ENCODE measurements at regions not wholly inside any gene's neighbourhood (a gene's known extent, or its start where the extent isn't known, plus 50 kb on each side); places are given as distances from the start of the nearest gene placed in this dataset.

DNA sequence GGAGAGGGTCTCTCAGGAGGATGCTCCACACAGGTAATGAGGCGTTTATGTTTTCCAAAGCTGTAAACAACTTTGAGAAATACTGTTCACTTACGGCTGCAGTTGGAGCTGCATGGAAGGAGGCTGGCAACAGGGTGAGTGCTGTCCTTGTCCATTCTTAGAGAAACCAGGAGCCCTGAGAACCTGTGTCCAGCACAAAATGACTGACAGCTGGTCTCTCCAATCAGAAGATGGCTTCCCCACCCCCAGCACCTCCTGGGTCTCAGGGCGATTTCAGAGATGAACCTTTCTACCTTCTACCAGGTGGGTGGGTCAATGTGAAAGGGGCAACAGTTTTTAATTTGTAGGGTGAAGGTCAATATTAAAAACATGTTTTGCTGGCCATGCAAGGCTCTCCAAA, 353.6 kb downstream of the NPHP4 start:
- TF ChIP-seq RAD21 (IDR thresholded peaks at IDR 0.05; ENCODE audit: low read depth) (no peak), FOXM1 (IDR thresholded peaks at IDR 0.05; ENCODE audit: borderline replicate concordance, low read depth) (no peak), TCF12 (IDR thresholded peaks at IDR 0.05; ENCODE audit: low read depth) (no peak), CREB1 (IDR thresholded peaks at IDR 0.05; ENCODE audit: low read depth) (no peak), REST (IDR thresholded peaks at IDR 0.05; ENCODE audit: low read depth) (no peak)

GRCh38 chr1:5637171-5637570, 355.1 kb downstream of the NPHP4 start:
- TF ChIP-seq NFIC (IDR thresholded peaks at IDR 0.05): peak; percentile 69
- TF ChIP-seq RAD21 (IDR thresholded peaks at IDR 0.05; ENCODE audit: low read depth): peak; percentile 71
- no peak for TF ChIP-seq EP300 (IDR thresholded peaks at IDR 0.05; ENCODE audit: borderline replicate concordance)
- TF ChIP-seq CREB1 (IDR thresholded peaks at IDR 0.05; ENCODE audit: low read depth): no peak
- TF ChIP-seq TCF12 (IDR thresholded peaks at IDR 0.05; ENCODE audit: low read depth): no peak

GRCh38 chr1:5634893-5635292, 357.3 kb downstream of the NPHP4 start:
- TF ChIP-seq, protein P1, sequence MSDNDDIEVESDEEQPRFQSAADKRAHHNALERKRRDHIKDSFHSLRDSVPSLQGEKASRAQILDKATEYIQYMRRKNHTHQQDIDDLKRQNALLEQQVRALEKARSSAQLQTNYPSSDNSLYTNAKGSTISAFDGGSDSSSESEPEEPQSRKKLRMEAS (IDR thresholded peaks at IDR 0.05): no peak
- TF ChIP-seq EGR1 (IDR thresholded peaks at IDR 0.05) (no peak), YY1 (IDR thresholded peaks at IDR 0.05; ENCODE audit: low read depth) (no peak), NFIC (IDR thresholded peaks at IDR 0.05) (no peak), RAD21 (IDR thresholded peaks at IDR 0.05; ENCODE audit: low read depth) (no peak), FOXM1 (IDR thresholded peaks at IDR 0.05; ENCODE audit: borderline replicate concordance, low read depth) (no peak), CEBPB (IDR thresholded peaks at IDR 0.05) (no peak), REST (IDR thresholded peaks at IDR 0.05; ENCODE audit: low read depth) (no peak), CREB1 (IDR thresholded peaks at IDR 0.05; ENCODE audit: low read depth) (no peak), TCF12 (IDR thresholded peaks at IDR 0.05; ENCODE audit: low read depth) (no peak), TEAD4 (IDR thresholded peaks at IDR 0.05) (no peak), EP300 (IDR thresholded peaks at IDR 0.05; ENCODE audit: borderline replicate concordance) (no peak), TAF1 (IDR thresholded peaks at IDR 0.05; ENCODE audit: low read depth) (no peak), ZBTB7A (IDR thresholded peaks at IDR 0.05; ENCODE audit: low read depth) (no peak)
- TF ChIP-seq, protein P2, sequence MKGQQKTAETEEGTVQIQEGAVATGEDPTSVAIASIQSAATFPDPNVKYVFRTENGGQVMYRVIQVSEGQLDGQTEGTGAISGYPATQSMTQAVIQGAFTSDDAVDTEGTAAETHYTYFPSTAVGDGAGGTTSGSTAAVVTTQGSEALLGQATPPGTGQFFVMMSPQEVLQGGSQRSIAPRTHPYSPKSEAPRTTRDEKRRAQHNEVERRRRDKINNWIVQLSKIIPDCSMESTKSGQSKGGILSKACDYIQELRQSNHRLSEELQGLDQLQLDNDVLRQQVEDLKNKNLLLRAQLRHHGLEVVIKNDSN (IDR thresholded peaks at IDR 0.05): no peak

GRCh38 chr1:5632814-5633213, 359.4 kb downstream of the NPHP4 start:
- TF ChIP-seq CEBPB (IDR thresholded peaks at IDR 0.05) (no peak), EP300 (IDR thresholded peaks at IDR 0.05; ENCODE audit: borderline replicate concordance) (no peak), TEAD4 (IDR thresholded peaks at IDR 0.05) (no peak), EGR1 (IDR thresholded peaks at IDR 0.05) (no peak), CREB1 (IDR thresholded peaks at IDR 0.05; ENCODE audit: low read depth) (no peak), RAD21 (IDR thresholded peaks at IDR 0.05; ENCODE audit: low read depth) (no peak), TAF1 (IDR thresholded peaks at IDR 0.05; ENCODE audit: low read depth) (no peak), FOXM1 (IDR thresholded peaks at IDR 0.05; ENCODE audit: borderline replicate concordance, low read depth) (no peak), YY1 (IDR thresholded peaks at IDR 0.05; ENCODE audit: low read depth) (no peak)
- TF ChIP-seq, protein P1 (IDR thresholded peaks at IDR 0.05): no peak
- TF ChIP-seq, protein P2 (IDR thresholded peaks at IDR 0.05): no peak

- TF ChIP-seq EP300 (IDR thresholded peaks at IDR 0.05; ENCODE audit: borderline replicate concordance) (no peak), TEAD4 (IDR thresholded peaks at IDR 0.05) (no peak), TCF12 (IDR thresholded peaks at IDR 0.05; ENCODE audit: low read depth) (no peak), TAF1 (IDR thresholded peaks at IDR 0.05; ENCODE audit: low read depth) (no peak), FOXM1 (IDR thresholded peaks at IDR 0.05; ENCODE audit: borderline replicate concordance, low read depth) (no peak), REST (IDR thresholded peaks at IDR 0.05; ENCODE audit: low read depth) (no peak), CREB1 (IDR thresholded peaks at IDR 0.05; ENCODE audit: low read depth) (no peak), ZBTB7A (IDR thresholded peaks at IDR 0.05; ENCODE audit: low read depth) (no peak), YY1 (IDR thresholded peaks at IDR 0.05; ENCODE audit: low read depth) (no peak)
- TF ChIP-seq, protein P2 (IDR thresholded peaks at IDR 0.05): no peak
- TF ChIP-seq, protein P1 (IDR thresholded peaks at IDR 0.05): no peak
Observed at GRCh38 chr1:5632224-5632623, 360.0 kb downstream of the NPHP4 start.

Data from Ishikawa (cell line).